Colonic mucosa (tissue), 4 donors: ENCODE measurements at regions not wholly inside any gene's neighbourhood (a gene's known extent, or its start where the extent isn't known, plus 50 kb on each side); places are given as distances from the start of the nearest gene placed in this dataset.

Experiments
- DNase-seq: peaks from one replicate; pipeline ENCODE4 v3.0.0-alpha.2; 2020
- H3K27ac ChIP-seq: fragments of 200-600 bp; one replicate; pipeline ENCODE4 v1.8.0; 2021
- H3K27me3 ChIP-seq: fragments of 200-600 bp; one replicate; pipeline ENCODE4 v1.8.0; 2021
- H3K36me3 ChIP-seq: fragments of 200-600 bp; one replicate; pipeline ENCODE4 v1.8.0; 2021
- H3K4me1 ChIP-seq: fragments of 200-600 bp; one replicate; pipeline ENCODE4 v1.8.0; 2021; ENCODE audit warnings: mild to moderate bottlenecking
- H3K4me3 ChIP-seq: fragments of 200-600 bp; one replicate; pipeline ENCODE4 v1.8.0; 2021
- H3K9ac ChIP-seq, 2 donors: one replicate each; pipeline ENCODE4 v1.7.0; 2013; ENCODE audit warnings: control low read depth in 2 of 2, low read depth in 2 of 2, low read length in 2 of 2
- H3K9me3 ChIP-seq: fragments of 200-600 bp; one replicate; pipeline ENCODE4 v1.8.0; 2021
- intact Hi-C: fragments of 100-400 bp; cut with DNase I; formaldehyde crosslinking; loops from one replicate; pipeline ENCODE4 v1.14.1; 2022
- TF ChIP-seq, protein P1 (sequence below): fragments of 200-600 bp; IDR thresholded peaks from one replicate; pipeline ENCODE4 v1.8.0; 2022; ENCODE audit warnings: antibody characterized with exemption, mild to moderate bottlenecking
- donor health status: healthy.
- donor health status: DM: no; HTN: no; CAD: no.
- donor health status: DM: no; HTN: no; CAD: no.

DNA sequence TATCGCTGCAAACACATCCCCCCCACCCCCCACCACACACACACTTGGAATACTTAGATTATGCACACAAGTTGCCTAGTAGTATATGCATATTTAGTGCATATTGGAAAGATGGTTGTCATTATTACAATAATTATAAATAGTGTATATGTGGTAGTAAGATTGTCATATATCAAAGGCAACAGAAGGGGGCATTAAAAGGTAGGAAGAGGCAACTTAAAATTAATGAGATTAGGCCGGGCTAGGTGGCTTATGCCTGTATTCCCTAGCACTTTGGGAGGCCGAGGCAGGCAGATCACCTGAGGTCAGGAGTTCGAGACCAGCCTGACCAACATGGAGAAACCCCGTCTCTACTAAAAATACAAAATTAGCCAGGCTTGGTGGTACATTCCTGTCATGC is 52.1 kb downstream of the GSC start:
- DNase-seq = no peak
- TF ChIP-seq, protein P1, sequence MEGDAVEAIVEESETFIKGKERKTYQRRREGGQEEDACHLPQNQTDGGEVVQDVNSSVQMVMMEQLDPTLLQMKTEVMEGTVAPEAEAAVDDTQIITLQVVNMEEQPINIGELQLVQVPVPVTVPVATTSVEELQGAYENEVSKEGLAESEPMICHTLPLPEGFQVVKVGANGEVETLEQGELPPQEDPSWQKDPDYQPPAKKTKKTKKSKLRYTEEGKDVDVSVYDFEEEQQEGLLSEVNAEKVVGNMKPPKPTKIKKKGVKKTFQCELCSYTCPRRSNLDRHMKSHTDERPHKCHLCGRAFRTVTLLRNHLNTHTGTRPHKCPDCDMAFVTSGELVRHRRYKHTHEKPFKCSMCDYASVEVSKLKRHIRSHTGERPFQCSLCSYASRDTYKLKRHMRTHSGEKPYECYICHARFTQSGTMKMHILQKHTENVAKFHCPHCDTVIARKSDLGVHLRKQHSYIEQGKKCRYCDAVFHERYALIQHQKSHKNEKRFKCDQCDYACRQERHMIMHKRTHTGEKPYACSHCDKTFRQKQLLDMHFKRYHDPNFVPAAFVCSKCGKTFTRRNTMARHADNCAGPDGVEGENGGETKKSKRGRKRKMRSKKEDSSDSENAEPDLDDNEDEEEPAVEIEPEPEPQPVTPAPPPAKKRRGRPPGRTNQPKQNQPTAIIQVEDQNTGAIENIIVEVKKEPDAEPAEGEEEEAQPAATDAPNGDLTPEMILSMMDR = no peak
- Histone ChIP-seq H3K36me3 (no peaks in the 10 kb centered on the region), H3K27ac (no peak overlapping the region), H3K4me1 (no peaks in the 10 kb centered on the region), H3K9me3 (no peaks in the 10 kb centered on the region), H3K4me3 (no peak overlapping the region), H3K9ac (no peak overlapping the region), H3K27me3 (no peaks in the 10 kb centered on the region)
- intact Hi-C loops = no loop called here

GRCh38 chr14:94716976-94717375 is 52.9 kb downstream of the GSC start:
- Histone ChIP-seq H3K4me1 (no peaks in the 10 kb centered on the region), H3K27me3 (no peaks in the 10 kb centered on the region), H3K9me3 (no peaks in the 10 kb centered on the region), H3K36me3 (no peaks in the 10 kb centered on the region), H3K27ac (no peak overlapping the region), H3K4me3 (no peak overlapping the region), H3K9ac (no peak overlapping the region)
- no peak for DNase-seq
- TF ChIP-seq, protein P1 = no peak
- intact Hi-C loops = no loop called here

DNA sequence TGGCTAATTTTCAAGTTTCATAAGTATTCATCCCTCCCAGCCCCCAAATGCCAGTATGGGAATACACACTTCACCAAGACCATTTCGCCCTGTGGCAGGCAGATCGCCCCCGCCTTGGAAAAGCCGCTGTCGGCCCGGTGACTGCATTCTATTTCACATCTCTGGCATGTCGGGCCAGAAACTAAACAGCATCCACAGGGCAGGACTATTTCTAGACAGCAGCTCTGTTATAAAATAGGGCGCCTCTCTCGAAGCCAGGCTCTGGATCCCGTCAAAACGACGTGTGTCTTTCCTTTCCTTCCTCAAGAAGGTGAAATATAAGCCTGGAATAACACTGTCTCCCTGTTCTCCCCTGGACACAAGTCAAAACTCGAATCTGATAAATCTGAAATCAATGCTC is 56.8 kb downstream of the GSC start:
- DNase-seq = no peak
- Histone ChIP-seq H3K9me3 (no peaks in the 10 kb centered on the region), H3K9ac (no peak overlapping the region), H3K27me3 (no peaks in the 10 kb centered on the region), H3K4me1 (no peaks in the 10 kb centered on the region), H3K4me3 (no peak overlapping the region), H3K27ac (no peak overlapping the region), H3K36me3 (no peaks in the 10 kb centered on the region)
- TF ChIP-seq, protein P1 = no peak
- intact Hi-C loops = no loop called here

- TF ChIP-seq, protein P1 = no peak
- no peaks in the 10 kb centered on the region for H3K9me3 ChIP-seq
- no peaks in the 10 kb centered on the region for H3K36me3 ChIP-seq
- no peaks in the 10 kb centered on the region for H3K4me1 ChIP-seq
- H3K4me3 ChIP-seq = no peak overlapping the region
- H3K9ac ChIP-seq = no peak overlapping the region
- intact Hi-C loops = no loop called here
- DNase-seq = no peak
- no peak overlapping the region for H3K27ac ChIP-seq
- H3K27me3 ChIP-seq = no peaks in the 10 kb centered on the region
Measured at GRCh38 chr14:94710731-94711130, 59.2 kb downstream of the GSC start.

- TF ChIP-seq, protein P1 = no peak
- no peaks in the 10 kb centered on the region for H3K4me1 ChIP-seq
- H3K27me3 ChIP-seq = no peaks in the 10 kb centered on the region
- H3K4me3 ChIP-seq = no peak overlapping the region
- H3K36me3 ChIP-seq = no peaks in the 10 kb centered on the region
- H3K27ac ChIP-seq = no peak overlapping the region
- no peak overlapping the region for H3K9ac ChIP-seq
- no peak for DNase-seq
- no peaks in the 10 kb centered on the region for H3K9me3 ChIP-seq
- intact Hi-C loops = no loop called here
Measured at GRCh38 chr14:94707494-94707893, 62.4 kb downstream of the GSC start.

DNA sequence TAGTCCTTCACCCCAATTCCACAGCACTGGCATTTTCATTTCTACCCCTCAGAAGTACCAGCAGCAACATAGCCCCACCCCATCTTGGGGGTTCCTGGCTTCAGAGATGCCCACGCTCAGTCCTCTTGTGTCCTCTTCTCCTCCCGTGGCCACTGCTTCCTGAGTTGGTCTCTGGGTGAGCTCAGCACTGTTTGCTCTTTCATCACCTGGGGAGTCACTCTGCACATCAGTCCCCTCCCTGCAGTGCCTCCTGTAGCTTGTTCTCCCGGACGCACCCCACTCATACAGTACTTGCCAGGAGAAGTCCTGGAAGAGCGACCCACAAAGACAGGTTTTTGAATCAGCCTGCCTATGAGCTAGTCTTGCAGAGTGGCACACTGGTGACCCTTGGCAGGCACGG is 63.8 kb downstream of the GSC start:
- Histone ChIP-seq H3K4me1 (no peaks in the 10 kb centered on the region), H3K9ac (no peak overlapping the region), H3K4me3 (no peak overlapping the region), H3K9me3 (no peaks in the 10 kb centered on the region), H3K27me3 (no peaks in the 10 kb centered on the region), H3K27ac (no peak overlapping the region), H3K36me3 (no peaks in the 10 kb centered on the region)
- intact Hi-C loops = no loop called here
- TF ChIP-seq, protein P1 = no peak
- DNase-seq = no peak
